IMR-90 (cell line): ENCODE measurements at regions not wholly inside any gene's neighbourhood (a gene's known extent, or its start where the extent isn't known, plus 50 kb on each side); places are given as distances from the start of the nearest gene placed in this dataset.

Experiments used
- ATAC-seq: fragments of 200-7000 bp; cut with Tn5 transposase; 2 replicates; pipeline ENCODE4 v1.9.1; 2020; ENCODE audit warnings: low read depth, mild to moderate bottlenecking, moderate library complexity
- BruUV-seq: library from RNA; stranded (reverse); fragments of 400-500 nt; replicated peaks from 2 replicates; lab custom pipeline; 2021; lab: Mats Ljungman, UMichigan
- CTCF ChIA-PET: fragments of 300-600 bp; formaldehyde crosslinking; extraction: SDS; loops from one replicate; lab custom pipeline; 2021; ENCODE audit warnings: antibody characterized with exemption; lab: Yijun Ruan, JAX
- POLR2A ChIA-PET: fragments of 300-600 bp; sonication (Branson Sonifier 250); formaldehyde crosslinking; loops from one replicate; lab custom pipeline; 2022; ENCODE audit warnings: antibody characterized with exemption; ENCODE audit not compliant: unreplicated experiment; lab: Charles Lee
- DNase-seq: peaks from one replicate; pipeline ENCODE4 v3.0.0; 2013
- H2AFZ ChIP-seq: replicated peaks from 2 replicates; pipeline ENCODE3; 2013; ENCODE audit warnings: low read length, mild to moderate bottlenecking; ENCODE audit not compliant: poor library complexity
- H2AK5ac ChIP-seq: 2 replicates; pipeline ENCODE4 v1.6.1; 2013; ENCODE audit warnings: low read depth, low read length, inconsistent platforms
- H2AK9ac ChIP-seq: replicated peaks from 2 replicates; pipeline ENCODE3; 2013; ENCODE audit warnings: mild to moderate bottlenecking, low read depth, low read length, moderate library complexity; ENCODE audit not compliant: poor library complexity
- H2BK120ac ChIP-seq: 2 replicates; pipeline ENCODE4 v1.6.1; 2013; ENCODE audit warnings: low read depth, low read length, inconsistent platforms
- H2BK15ac ChIP-seq: 3 replicates; pipeline ENCODE4 v1.6.1; 2013; ENCODE audit warnings: low read depth, low read length, inconsistent platforms
- H2BK20ac ChIP-seq: 2 replicates; pipeline ENCODE4 v1.6.1; 2013; ENCODE audit warnings: low read depth, mild to moderate bottlenecking, inconsistent platforms, low read length, moderate library complexity
- H2BK5ac ChIP-seq: 2 replicates; pipeline ENCODE4 v1.6.1; 2013; ENCODE audit warnings: mild to moderate bottlenecking, low read depth, low read length, inconsistent platforms; ENCODE audit not compliant: poor library complexity, severe bottlenecking
- H3K14ac ChIP-seq: replicated peaks from 2 replicates; pipeline ENCODE4 v1.6.1; 2013; ENCODE audit warnings: low read depth, low read length, inconsistent platforms
- H3K18ac ChIP-seq: 2 replicates; pipeline ENCODE4 v1.6.1; 2013; ENCODE audit warnings: low read depth, low read length, control low read depth
- H3K23ac ChIP-seq: 2 replicates; pipeline ENCODE4 v1.6.1; 2013; ENCODE audit warnings: low read depth, low read length, inconsistent platforms
- H3K27ac ChIP-seq: 2 replicates; pipeline ENCODE4 v1.5.1; 2013; ENCODE audit warnings: mild to moderate bottlenecking, control low read depth, low read length; ENCODE audit not compliant: insufficient read depth
- H3K27me3 ChIP-seq: 2 replicates; pipeline ENCODE4 v1.6.1; 2013; ENCODE audit warnings: low read length; ENCODE audit not compliant: control insufficient read depth, insufficient read depth
- H3K36me3 ChIP-seq: 2 replicates; pipeline ENCODE4 v1.6.1; 2013; ENCODE audit warnings: low read length, mixed read lengths; ENCODE audit not compliant: control insufficient read depth, insufficient read depth
- H3K4ac ChIP-seq: 2 replicates; pipeline ENCODE4 v1.6.1; 2013; ENCODE audit warnings: low read depth, low read length, inconsistent platforms
- H3K4me1 ChIP-seq: 2 replicates; pipeline ENCODE4 v1.6.1; 2013; ENCODE audit warnings: low read length, mixed read lengths; ENCODE audit not compliant: control insufficient read depth, insufficient read depth
- H3K4me2 ChIP-seq: 2 replicates; pipeline ENCODE4 v1.6.1; 2013; ENCODE audit warnings: low read depth, mild to moderate bottlenecking, control low read depth, low read length, moderate library complexity
- H3K4me3 ChIP-seq: 2 replicates; pipeline ENCODE4 v1.5.1; 2013; ENCODE audit warnings: low read depth, mild to moderate bottlenecking, control low read depth, low read length, moderate library complexity; ENCODE audit not compliant: insufficient read depth
- H3K56ac ChIP-seq: 2 replicates; pipeline ENCODE4 v1.6.1; 2013; ENCODE audit warnings: low read length, inconsistent platforms; ENCODE audit not compliant: insufficient read depth; ENCODE audit errors: extremely low read depth
- H3K79me1 ChIP-seq, 2 experiments: 2 replicates each; pipeline ENCODE4 v1.6.1; 2013; ENCODE audit warnings: low read length in 2 of 2, inconsistent platforms in 1 of 2, low read depth in 1 of 2
- H3K9ac ChIP-seq: 2 replicates; pipeline ENCODE4 v1.6.1; 2013; ENCODE audit warnings: low read depth, low read length, control low read depth
- H3K9me1 ChIP-seq: 2 replicates; pipeline ENCODE4 v1.6.1; 2013; ENCODE audit warnings: low read length, inconsistent platforms; ENCODE audit not compliant: insufficient read depth
- H3K9me3 ChIP-seq: 2 replicates; pipeline ENCODE4 v1.6.1; 2013; ENCODE audit warnings: low read length; ENCODE audit not compliant: control insufficient read depth, insufficient read depth
- H4K20me1 ChIP-seq: 2 replicates; pipeline ENCODE4 v1.6.1; 2013; ENCODE audit warnings: low read length, inconsistent platforms; ENCODE audit not compliant: insufficient read depth
- H4K5ac ChIP-seq: 2 replicates; pipeline ENCODE4 v1.6.1; 2013; ENCODE audit warnings: mild to moderate bottlenecking, low read depth, low read length, control low read depth
- H4K8ac ChIP-seq, 2 experiments: 2 replicates each; pipeline ENCODE4 v1.6.1; 2013; ENCODE audit warnings: low read depth in 2 of 2, low read length in 2 of 2, control low read depth in 1 of 2, inconsistent platforms in 1 of 2
- H4K91ac ChIP-seq: 2 replicates; pipeline ENCODE4 v1.6.1; 2013; ENCODE audit warnings: low read depth, low read length, inconsistent platforms; ENCODE audit not compliant: insufficient read depth
- BHLHE40 ChIP-seq: fragments of 150-350 bp; IDR thresholded peaks from 2 replicates; pipeline ENCODE4 v1.6.1; 2016; ENCODE audit warnings: mild to moderate bottlenecking, low read depth, low read length
- CEBPB ChIP-seq: IDR thresholded peaks from 2 replicates; pipeline ENCODE4 v1.6.1; 2012; ENCODE audit warnings: low read depth, low read length, improper control_type of control experiment
- CHD1 ChIP-seq: IDR thresholded peaks from 2 replicates; pipeline ENCODE4 v1.6.1; 2012; ENCODE audit warnings: low read depth, low read length, improper control_type of control experiment
- ELK1 ChIP-seq: fragments of 150-350 bp; IDR thresholded peaks from 2 replicates; pipeline ENCODE4 v1.6.1; 2016; ENCODE audit warnings: low read depth, mild to moderate bottlenecking, low read length, moderate library complexity, borderline replicate concordance
- FOS ChIP-seq: fragments of 150-350 bp; IDR thresholded peaks from 2 replicates; pipeline ENCODE4 v1.6.1; 2016; ENCODE audit warnings: low read depth, low read length
- MAFK ChIP-seq: IDR thresholded peaks from 2 replicates; pipeline ENCODE4 v1.6.1; 2012; ENCODE audit warnings: low read depth, low read length, improper control_type of control experiment
- MAZ ChIP-seq: IDR thresholded peaks from 2 replicates; pipeline ENCODE4 v1.6.1; 2012; ENCODE audit warnings: low read depth, mild to moderate bottlenecking, low read length, improper control_type of control experiment, moderate library complexity, borderline replicate concordance
- MXI1 ChIP-seq: IDR thresholded peaks from 2 replicates; pipeline ENCODE4 v1.6.1; 2012; ENCODE audit warnings: low read depth, mild to moderate bottlenecking, low read length, moderate library complexity, borderline replicate concordance
- NFE2L2 ChIP-seq: fragments of 150-350 bp; IDR thresholded peaks from 2 replicates; pipeline ENCODE4 v1.6.1; 2016; ENCODE audit warnings: low read depth, mild to moderate bottlenecking, low read length
- POLR2A ChIP-seq: IDR thresholded peaks from 2 replicates; pipeline ENCODE4 v1.6.1; 2012; ENCODE audit warnings: mild to moderate bottlenecking, low read depth, low read length
- RAD21 ChIP-seq: IDR thresholded peaks from 2 replicates; pipeline ENCODE4 v1.6.1; 2012; ENCODE audit warnings: low read length, improper control_type of control experiment
- RFX5 ChIP-seq: IDR thresholded peaks from 2 replicates; pipeline ENCODE4 v1.8.0; 2012; ENCODE audit warnings: low read depth, mild to moderate bottlenecking, low read length, moderate library complexity
- SMC3 ChIP-seq: fragments of 150-350 bp; IDR thresholded peaks from 2 replicates; pipeline ENCODE4 v1.6.1; 2016; ENCODE audit warnings: low read depth, mild to moderate bottlenecking, antibody characterized with exemption, low read length, moderate library complexity
- USF2 ChIP-seq: fragments of 150-350 bp; IDR thresholded peaks from 2 replicates; pipeline ENCODE4 v1.6.1; 2017; ENCODE audit warnings: mild to moderate bottlenecking, antibody characterized with exemption, low read length, low read depth
- dilution Hi-C: fragments of 300-500 bp; cut with HindIII; formaldehyde crosslinking; loops from one replicate; pipeline ENCODE4 v1.14.3; 2018; ENCODE audit warnings: low sequenced_read_pairs; ENCODE audit not compliant: unreplicated experiment
- in situ Hi-C: fragments of 300-500 bp; cut with MboI; formaldehyde crosslinking; loops from 3 replicates; pipeline ENCODE4 v1.14.3; 2019; ENCODE audit warnings: low sequenced_read_pairs, inconsistent platforms, mixed read lengths
- intact Hi-C: fragments of 100-400 bp; cut with micrococcal nuclease; formaldehyde crosslinking; loops from 2 replicates; pipeline ENCODE4 v1.10.0; 2022
- TF ChIP-seq, protein P1 (sequence below): conservative IDR thresholded peaks from 2 replicates; pipeline ENCODE4 v1.5.1; 2012; ENCODE audit warnings: mild to moderate bottlenecking, low read depth, low read length, improper control_type of control experiment

DNA sequence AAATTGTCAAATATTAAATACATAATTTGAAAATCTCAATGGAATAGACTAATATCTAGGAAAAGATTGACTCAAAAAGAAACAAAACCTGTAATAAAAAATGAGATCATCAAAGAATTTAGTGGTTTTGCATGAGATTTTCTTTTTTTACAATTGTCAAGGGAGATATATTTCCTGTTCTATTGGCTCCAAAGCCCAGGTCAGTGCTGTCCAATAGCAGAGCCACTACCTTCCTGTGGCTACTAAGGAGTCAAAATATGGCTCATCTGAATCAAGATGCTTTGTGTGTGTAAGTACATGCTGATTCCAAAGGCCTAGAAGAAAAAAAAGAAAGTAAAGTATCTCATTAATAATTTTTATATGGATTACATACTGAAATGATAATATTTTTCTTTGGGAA is 191.9 kb downstream of the C7orf25 start:
- no peak overlapping the region for H3K4me2 ChIP-seq
- intact Hi-C loops, result no loop called here
- H3K18ac ChIP-seq, result no peak overlapping the region
- no peak overlapping the region for H2BK20ac ChIP-seq
- H2BK5ac ChIP-seq, result no peak overlapping the region
- H3K27me3 ChIP-seq, result no peaks in the 10 kb centered on the region
- no peaks in the 10 kb centered on the region for H4K20me1 ChIP-seq
- H2AFZ ChIP-seq, result no peak overlapping the region
- no peak overlapping the region for H2BK15ac ChIP-seq
- no peak overlapping the region for H2AK5ac ChIP-seq
- DNase-seq, result no peak
- no peaks in the 10 kb centered on the region for H3K36me3 ChIP-seq
- H3K9ac ChIP-seq, result no peak overlapping the region
- dilution Hi-C loops, result no loop called here
- H4K5ac ChIP-seq, result no peak overlapping the region
- ChIA-PET POLR2A (no interaction called here), CTCF (no interaction called here)
- H3K79me1 ChIP-seq, result no peaks in the 10 kb centered on the region
- no peak overlapping the region for H4K91ac ChIP-seq
- H3K23ac ChIP-seq, result no peak overlapping the region
- no peak overlapping the region for H3K4me3 ChIP-seq
- H2BK120ac ChIP-seq, result no peak overlapping the region
- no peaks in the 10 kb centered on the region for H3K9me1 ChIP-seq
- in situ Hi-C loops, result no loop called here
- H4K8ac ChIP-seq, result no peak overlapping the region
- no peak for ATAC-seq
- no peak overlapping the region for H3K4ac ChIP-seq
- BruUV-seq, result no TSS peak
- no peaks in the 10 kb centered on the region for H3K9me3 ChIP-seq
- TF ChIP-seq ELK1 (no peak), NFE2L2 (no peak), CEBPB (no peak), MAZ (no peak), SMC3 (no peak), MXI1 (no peak), BHLHE40 (no peak), MAFK (no peak), FOS (no peak), RFX5 (no peak), RAD21 (no peak), POLR2A (no peak), CHD1 (no peak), USF2 (no peak)
- TF ChIP-seq, protein P1, sequence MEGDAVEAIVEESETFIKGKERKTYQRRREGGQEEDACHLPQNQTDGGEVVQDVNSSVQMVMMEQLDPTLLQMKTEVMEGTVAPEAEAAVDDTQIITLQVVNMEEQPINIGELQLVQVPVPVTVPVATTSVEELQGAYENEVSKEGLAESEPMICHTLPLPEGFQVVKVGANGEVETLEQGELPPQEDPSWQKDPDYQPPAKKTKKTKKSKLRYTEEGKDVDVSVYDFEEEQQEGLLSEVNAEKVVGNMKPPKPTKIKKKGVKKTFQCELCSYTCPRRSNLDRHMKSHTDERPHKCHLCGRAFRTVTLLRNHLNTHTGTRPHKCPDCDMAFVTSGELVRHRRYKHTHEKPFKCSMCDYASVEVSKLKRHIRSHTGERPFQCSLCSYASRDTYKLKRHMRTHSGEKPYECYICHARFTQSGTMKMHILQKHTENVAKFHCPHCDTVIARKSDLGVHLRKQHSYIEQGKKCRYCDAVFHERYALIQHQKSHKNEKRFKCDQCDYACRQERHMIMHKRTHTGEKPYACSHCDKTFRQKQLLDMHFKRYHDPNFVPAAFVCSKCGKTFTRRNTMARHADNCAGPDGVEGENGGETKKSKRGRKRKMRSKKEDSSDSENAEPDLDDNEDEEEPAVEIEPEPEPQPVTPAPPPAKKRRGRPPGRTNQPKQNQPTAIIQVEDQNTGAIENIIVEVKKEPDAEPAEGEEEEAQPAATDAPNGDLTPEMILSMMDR, result no peak
- H3K14ac ChIP-seq, result no peak overlapping the region
- H3K56ac ChIP-seq, result no peak overlapping the region
- no peaks in the 10 kb centered on the region for H3K4me1 ChIP-seq
- H3K27ac ChIP-seq, result no peak overlapping the region
- no peak overlapping the region for H2AK9ac ChIP-seq
